Smooth muscle cell (in vitro differentiated cells): ENCODE measurements at regions not wholly inside any gene's neighbourhood (a gene's known extent, or its start where the extent isn't known, plus 50 kb on each side); places are given as distances from the start of the nearest gene placed in this dataset.

Experiments used
- DNase-seq: peaks from one replicate; lab custom pipeline; 2025; ENCODE audit not compliant: unreplicated experiment; lab: John Stamatoyannopoulos, UW
- H2AFZ ChIP-seq: fragments of 200-600 bp; sonication (generic); 2 replicates; pipeline ENCODE4 v1.6.0; 2016; ENCODE audit warnings: antibody characterized with exemption, low read depth, mild to moderate bottlenecking
- H3F3A ChIP-seq: fragments of 200-600 bp; sonication (generic); 2 replicates; pipeline ENCODE4 v1.6.0; 2017; ENCODE audit warnings: antibody characterized with exemption, low read depth
- H3K27ac ChIP-seq: fragments of 200-600 bp; sonication (generic); 2 replicates; pipeline ENCODE4 v1.5.1; 2016; ENCODE audit warnings: low read depth, mild to moderate bottlenecking
- H3K27me3 ChIP-seq: fragments of 200-600 bp; sonication (generic); 2 replicates; pipeline ENCODE4 v1.6.1; 2016; ENCODE audit warnings: low read depth, mild to moderate bottlenecking
- H3K36me3 ChIP-seq: fragments of 200-600 bp; sonication (generic); 2 replicates; pipeline ENCODE4 v1.5.1; 2016; ENCODE audit warnings: low read depth
- H3K4me1 ChIP-seq: fragments of 200-600 bp; sonication (generic); 2 replicates; pipeline ENCODE4 v1.5.1; 2016; ENCODE audit warnings: low read depth
- H3K4me2 ChIP-seq: fragments of 200-600 bp; sonication (generic); 2 replicates; pipeline ENCODE4 v1.6.0; 2016; ENCODE audit warnings: mild to moderate bottlenecking
- H3K4me3 ChIP-seq: fragments of 200-600 bp; sonication (generic); 2 replicates; pipeline ENCODE4 v1.5.1; 2016; ENCODE audit warnings: mild to moderate bottlenecking
- H3K79me2 ChIP-seq: fragments of 200-600 bp; sonication (generic); 2 replicates; pipeline ENCODE4 v1.6.0; 2016; ENCODE audit warnings: low read depth, mild to moderate bottlenecking
- H3K9ac ChIP-seq: fragments of 200-600 bp; sonication (generic); 2 replicates; pipeline ENCODE4 v1.6.0; 2016; ENCODE audit warnings: low read depth
- H3K9me3 ChIP-seq: fragments of 200-600 bp; sonication (generic); replicated peaks from 2 replicates; pipeline ENCODE4 v1.5.1; 2016; ENCODE audit warnings: low read depth
- H4K20me1 ChIP-seq: fragments of 200-600 bp; sonication (generic); 2 replicates; pipeline ENCODE4 v1.6.0; 2016; ENCODE audit warnings: low read depth
- WGBS: methylation state at CpG from one replicate; pipeline ENCODE4 v1.1.7; 2016; ENCODE audit warnings: low lambda C conversion rate; 5-methylcytosine and 5-hydroxymethylcytosine counted together
- TF ChIP-seq, protein P1 (sequence below): fragments of 200-600 bp; sonication (generic); IDR thresholded peaks from 2 replicates; pipeline ENCODE4 v1.5.1; 2017; ENCODE audit warnings: borderline replicate concordance, mild to moderate bottlenecking, antibody characterized with exemption; ENCODE audit not compliant: insufficient read depth, poor library complexity, severe bottlenecking

DNA sequence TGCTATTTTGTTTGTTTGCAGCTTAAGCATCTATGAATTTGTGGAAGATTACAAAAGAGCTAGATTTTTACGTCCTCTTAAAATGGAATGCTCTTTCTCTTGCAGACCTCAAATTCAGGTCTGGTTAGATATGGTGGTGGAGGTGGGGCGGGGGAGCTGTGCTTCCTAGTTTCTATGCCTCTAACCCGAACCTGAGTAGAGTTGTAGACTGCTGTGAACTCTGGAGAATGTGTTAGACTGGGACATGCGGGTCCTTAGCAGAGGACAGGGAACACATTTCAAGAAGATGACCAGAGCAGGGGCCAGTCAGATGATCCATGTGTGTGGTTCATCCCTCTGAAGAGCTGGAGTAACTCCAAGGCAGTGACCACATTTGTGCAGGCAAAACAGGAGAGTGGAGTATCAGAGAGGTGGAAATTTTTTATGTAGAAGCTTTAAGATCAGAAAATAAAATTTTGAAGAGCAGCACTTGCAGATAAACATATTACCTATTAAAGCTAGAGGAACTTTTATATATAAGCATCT, 154.9 kb downstream of the FAM174A start:
- no peak overlapping the region for H3K9ac ChIP-seq
- H2AFZ ChIP-seq = no peak overlapping the region
- no peaks in the 10 kb centered on the region for H3K36me3 ChIP-seq
- TF ChIP-seq, protein P1, sequence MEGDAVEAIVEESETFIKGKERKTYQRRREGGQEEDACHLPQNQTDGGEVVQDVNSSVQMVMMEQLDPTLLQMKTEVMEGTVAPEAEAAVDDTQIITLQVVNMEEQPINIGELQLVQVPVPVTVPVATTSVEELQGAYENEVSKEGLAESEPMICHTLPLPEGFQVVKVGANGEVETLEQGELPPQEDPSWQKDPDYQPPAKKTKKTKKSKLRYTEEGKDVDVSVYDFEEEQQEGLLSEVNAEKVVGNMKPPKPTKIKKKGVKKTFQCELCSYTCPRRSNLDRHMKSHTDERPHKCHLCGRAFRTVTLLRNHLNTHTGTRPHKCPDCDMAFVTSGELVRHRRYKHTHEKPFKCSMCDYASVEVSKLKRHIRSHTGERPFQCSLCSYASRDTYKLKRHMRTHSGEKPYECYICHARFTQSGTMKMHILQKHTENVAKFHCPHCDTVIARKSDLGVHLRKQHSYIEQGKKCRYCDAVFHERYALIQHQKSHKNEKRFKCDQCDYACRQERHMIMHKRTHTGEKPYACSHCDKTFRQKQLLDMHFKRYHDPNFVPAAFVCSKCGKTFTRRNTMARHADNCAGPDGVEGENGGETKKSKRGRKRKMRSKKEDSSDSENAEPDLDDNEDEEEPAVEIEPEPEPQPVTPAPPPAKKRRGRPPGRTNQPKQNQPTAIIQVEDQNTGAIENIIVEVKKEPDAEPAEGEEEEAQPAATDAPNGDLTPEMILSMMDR = no peak
- H3K79me2 ChIP-seq = no peaks in the 10 kb centered on the region
- no peak overlapping the region for H3K4me2 ChIP-seq
- H3K4me1 ChIP-seq = no peaks in the 10 kb centered on the region
- no peak for DNase-seq
- no peak overlapping the region for H3K27ac ChIP-seq
- H3K27me3 ChIP-seq = no peaks in the 10 kb centered on the region
- no peaks in the 10 kb centered on the region for H4K20me1 ChIP-seq
- H3K4me3 ChIP-seq = no peak overlapping the region
- WGBS = 85% methylated on average over 4 of the region's 4 CpGs
- H3K9me3 ChIP-seq = no peaks in the 10 kb centered on the region
- no peaks in the 10 kb centered on the region for H3F3A ChIP-seq

DNA sequence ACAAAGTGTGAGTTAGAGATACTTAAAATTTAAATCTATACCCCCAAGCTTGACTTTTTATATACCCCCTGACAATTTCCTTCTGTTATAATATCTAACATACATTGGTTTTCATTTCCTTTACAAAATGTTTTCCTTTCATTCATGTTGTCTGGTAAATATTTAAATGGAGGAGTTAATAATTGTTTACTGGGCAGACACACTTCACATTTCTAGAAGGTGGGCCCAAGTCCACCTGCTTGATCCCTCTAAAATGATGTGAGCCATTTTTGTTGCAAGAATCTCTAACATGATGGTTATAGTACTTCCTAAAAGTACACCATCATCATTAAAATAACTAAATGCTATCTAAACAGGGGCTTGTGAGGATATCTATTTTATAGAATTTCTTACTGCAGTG, 155.9 kb downstream of the FAM174A start:
- Histone ChIP-seq H3K4me1 (no peaks in the 10 kb centered on the region), H3K4me3 (no peak overlapping the region), H3K9ac (no peak overlapping the region)

DNA sequence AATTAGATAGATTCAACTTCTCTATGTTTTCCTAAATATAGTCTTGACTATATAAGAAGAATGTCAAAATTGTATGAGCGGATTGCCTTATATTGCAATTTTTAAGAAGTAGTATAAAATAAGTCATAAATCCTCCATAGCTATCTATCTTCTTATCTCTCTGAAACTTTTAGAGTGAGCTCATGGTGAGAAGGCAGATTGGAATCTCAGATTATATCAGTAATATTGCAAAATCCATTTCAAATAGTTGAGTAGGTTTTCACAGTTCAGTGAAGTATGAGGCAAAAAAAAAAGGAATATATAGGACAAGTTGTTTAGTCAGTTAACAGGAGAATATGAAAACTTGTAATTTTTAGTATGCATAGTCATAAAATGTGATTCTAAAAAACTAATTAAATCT, 156.4 kb downstream of the FAM174A start:
- Histone ChIP-seq H3F3A (no peaks in the 10 kb centered on the region), H3K4me2 (no peak overlapping the region), H3K27me3 (no peaks in the 10 kb centered on the region), H3K27ac (no peak overlapping the region), H3K36me3 (no peaks in the 10 kb centered on the region), H2AFZ (no peak overlapping the region), H3K4me1 (no peaks in the 10 kb centered on the region), H3K9ac (no peak overlapping the region), H3K9me3 (no peaks in the 10 kb centered on the region), H3K79me2 (no peaks in the 10 kb centered on the region), H4K20me1 (no peaks in the 10 kb centered on the region), H3K4me3 (no peak overlapping the region)
- no peak for DNase-seq
- 95% methylated on average over 1 of the region's 1 CpG for WGBS
- TF ChIP-seq, protein P1 = no peak

More for the DNA sequence above, 155.9 kb downstream of the FAM174A start:
- H3K27me3 ChIP-seq = no peaks in the 10 kb centered on the region
- H3K27ac ChIP-seq = no peak overlapping the region
- H3F3A ChIP-seq = no peaks in the 10 kb centered on the region
- TF ChIP-seq, protein P1 = no peak
- H4K20me1 ChIP-seq = no peaks in the 10 kb centered on the region
- no peaks in the 10 kb centered on the region for H3K36me3 ChIP-seq
- no peak for DNase-seq
- no peaks in the 10 kb centered on the region for H3K9me3 ChIP-seq
- H3K79me2 ChIP-seq = no peaks in the 10 kb centered on the region
- no peak overlapping the region for H3K4me2 ChIP-seq
- H2AFZ ChIP-seq = no peak overlapping the region

DNA sequence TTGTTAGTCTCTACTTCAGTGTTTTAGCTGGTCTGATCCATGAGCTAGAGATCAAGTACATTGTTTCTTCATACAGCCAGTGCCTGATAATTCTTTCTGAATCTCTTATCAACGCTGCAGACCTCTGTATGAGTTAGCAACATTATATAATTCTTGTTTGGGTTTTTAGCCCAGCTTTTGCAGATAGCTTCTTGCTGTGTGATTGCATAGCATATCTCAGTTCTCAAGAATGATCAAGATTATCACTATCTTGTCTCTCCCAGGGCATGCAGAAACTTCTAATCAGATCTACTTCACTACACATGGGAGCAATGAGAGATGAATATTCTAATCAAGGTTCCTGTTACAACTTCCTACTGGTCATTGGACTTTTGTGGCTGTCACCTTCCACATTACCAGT, 158.3 kb downstream of the FAM174A start:
- TF ChIP-seq, protein P1 = no peak
- no peak for DNase-seq
- H3F3A ChIP-seq = no peaks in the 10 kb centered on the region
- H3K36me3 ChIP-seq = no peaks in the 10 kb centered on the region
- H3K9ac ChIP-seq = no peak overlapping the region
- H3K27me3 ChIP-seq = no peaks in the 10 kb centered on the region
- no peaks in the 10 kb centered on the region for H4K20me1 ChIP-seq
- H3K79me2 ChIP-seq = no peaks in the 10 kb centered on the region
- no peak overlapping the region for H3K27ac ChIP-seq
- H2AFZ ChIP-seq = no peak overlapping the region
- no peak overlapping the region for H3K4me2 ChIP-seq
- H3K4me1 ChIP-seq = no peaks in the 10 kb centered on the region
- no peaks in the 10 kb centered on the region for H3K9me3 ChIP-seq
- WGBS = 84% methylated on average over 1 of the region's 1 CpG
- no peak overlapping the region for H3K4me3 ChIP-seq
